ENCODE measurements at regions not wholly inside any gene's neighbourhood (a gene's known extent, or its start where the extent isn't known, plus 50 kb on each side); places are given as distances from the start of the nearest gene placed in this dataset.
"Not testable (repeated sequence)": the region's sequence is repeated elsewhere in the genome, so short reads cannot be mapped to it uniquely, and the experiment has no call there.

DNA sequence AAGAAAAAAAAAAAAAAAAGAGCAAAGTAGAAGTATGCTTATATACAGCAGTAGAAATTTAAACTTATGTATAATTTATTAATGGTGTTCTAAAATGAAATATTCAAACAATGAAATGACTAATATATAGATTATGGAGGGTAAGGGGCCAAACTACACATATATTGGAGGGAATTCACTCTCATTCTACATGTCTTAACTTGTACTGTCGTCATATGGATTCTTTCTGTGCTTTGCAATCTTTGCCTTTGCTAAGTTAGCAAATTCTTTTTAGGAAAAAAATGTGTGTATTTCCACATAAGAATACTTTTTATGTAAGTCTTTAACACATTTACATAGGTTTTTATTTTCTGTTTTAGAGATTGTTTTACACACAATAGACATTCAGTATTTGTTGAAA lies 118.9 kb upstream of the MBNL1 start:
- DNase-seq (ENCODE audit: low read depth in 2 of 3, low spot score in 1 of 3) = no peak

DNA sequence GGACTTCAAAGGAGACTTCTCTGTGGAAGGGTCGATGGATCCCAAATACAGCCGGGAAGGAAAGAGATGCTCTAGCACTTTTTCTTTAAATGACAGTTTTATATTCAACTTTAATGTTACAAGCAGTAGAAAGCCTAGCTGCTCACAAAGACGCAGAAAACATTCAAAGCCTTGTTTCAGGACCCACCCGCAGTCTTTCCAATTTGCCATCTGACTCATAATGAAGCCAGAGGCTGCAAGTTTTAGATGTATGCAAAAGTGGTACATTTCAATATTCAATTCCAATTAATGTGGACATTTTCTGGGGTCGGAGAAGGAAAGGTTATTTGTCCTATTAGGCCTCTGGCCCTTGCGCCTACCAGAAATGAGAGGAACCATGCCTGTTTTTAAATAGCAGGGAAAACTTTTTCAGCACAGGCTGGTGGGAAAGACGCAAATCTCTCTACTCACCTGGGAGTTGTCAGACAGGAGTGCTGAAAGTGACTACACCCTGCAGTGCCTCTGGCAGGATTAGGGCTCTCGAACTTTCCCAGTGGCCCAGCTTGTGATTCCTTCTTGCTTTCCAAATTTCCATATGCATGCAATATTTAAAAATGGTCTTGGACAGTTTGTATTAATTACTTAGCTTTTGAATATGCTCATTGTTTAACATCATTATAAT lies 117.4 kb upstream of the MBNL1 start:
- DNase-seq (ENCODE audit: low read depth in 2 of 3, low spot score in 1 of 3) = peak in 1 of 3 donors; percentile 22

DNA sequence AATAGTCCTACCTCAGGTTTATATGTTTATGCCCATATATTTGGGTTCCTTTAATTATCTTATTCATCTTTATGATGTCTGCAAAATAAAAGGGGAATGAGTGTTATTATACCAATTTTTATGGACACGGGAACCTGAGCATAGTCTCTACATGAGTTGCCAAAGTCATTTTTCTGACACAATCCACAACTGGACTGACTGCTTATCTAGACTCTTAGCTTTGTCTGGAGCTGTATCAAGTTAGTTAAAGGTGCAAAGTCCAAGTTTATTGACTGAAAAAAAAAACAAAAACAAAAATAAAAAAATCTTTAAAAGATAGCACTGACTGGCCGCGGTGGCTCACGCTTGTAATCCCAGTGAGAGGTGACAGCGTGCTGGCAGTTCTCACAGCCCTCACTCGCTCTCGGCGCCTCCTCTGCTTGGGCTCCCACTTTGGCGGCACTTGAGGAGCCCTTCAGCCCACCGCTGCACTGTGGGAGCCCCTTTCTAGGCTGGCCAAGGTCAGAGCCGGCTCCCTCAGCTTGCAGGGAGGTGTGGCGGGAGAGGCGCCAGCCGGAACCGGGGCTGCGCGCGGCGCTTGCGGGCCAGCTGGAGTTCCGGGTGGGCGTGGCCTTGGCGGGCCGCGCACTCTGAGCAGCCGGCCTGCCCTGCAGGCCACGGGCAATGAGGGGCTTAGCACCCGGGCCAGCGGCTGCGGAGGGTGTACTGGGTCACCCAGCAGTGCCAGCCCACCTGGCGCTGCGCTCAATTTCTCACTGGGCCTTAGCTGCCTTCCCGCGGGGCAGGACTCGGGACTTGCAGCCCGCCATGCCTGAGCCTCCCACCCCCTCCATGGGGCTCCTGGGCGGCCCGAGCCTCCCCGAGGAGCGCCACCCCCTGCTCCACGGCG lies 116.6 kb upstream of the MBNL1 start:
- not testable (repeated sequence) for DNase-seq (ENCODE audit: low read depth in 2 of 3, low spot score in 1 of 3)

DNA sequence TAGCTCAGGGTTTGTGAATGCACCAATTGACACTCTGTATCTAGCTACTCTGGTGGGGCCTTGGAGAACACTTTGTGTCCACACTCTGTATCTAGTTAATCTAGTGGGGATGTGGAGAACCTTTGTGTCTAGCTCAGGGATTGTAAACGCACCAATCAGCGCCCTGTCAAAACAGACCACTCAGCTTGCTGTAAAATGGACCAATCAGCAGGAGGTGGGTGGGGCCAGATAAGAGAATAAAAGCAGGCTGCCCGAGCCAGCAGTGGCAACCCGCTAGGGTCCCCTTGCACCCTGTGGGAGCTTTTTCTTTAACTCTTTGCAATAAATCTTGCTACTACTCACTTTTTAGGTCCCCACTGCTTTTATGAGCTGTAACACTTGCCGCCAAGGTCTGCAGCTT lies 115.6 kb upstream of the MBNL1 start:
- not testable (repeated sequence) for DNase-seq (ENCODE audit: low read depth in 2 of 3, low spot score in 1 of 3)

DNA sequence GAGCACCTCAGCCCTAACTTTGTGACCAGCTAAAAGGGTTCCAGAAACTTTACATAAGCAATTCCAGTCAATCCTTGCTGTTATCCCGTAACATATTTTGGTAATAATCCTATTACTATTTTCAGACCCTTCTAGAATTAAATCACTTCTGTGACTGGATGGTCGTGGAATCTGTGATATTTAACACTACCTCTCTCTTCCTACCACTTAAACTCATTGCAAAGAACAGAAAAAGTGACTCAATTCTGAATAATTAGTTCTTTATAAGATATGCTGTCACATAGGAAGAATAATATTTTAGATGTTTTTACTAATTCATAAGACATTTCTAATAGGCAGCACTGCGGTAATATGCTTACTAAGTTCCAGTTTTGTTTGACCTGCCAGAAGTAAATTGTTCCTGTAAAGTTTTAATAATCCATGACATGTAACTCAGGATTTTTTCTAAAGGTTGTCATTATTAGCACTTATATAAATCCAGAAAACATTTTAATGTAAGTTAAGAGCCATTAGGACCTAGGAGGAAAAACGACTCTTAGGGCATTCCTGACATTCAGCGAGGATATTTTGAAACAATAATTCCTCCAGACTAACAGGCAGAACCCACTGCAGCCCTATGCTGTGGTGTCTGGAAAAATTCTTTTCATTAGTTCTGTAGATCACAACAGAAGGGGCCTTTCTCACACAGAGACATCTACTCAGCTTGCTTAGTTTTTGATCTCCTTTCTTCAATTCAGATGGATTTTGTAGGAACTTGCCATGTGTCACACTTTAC lies 113.3 kb upstream of the MBNL1 start:
- DNase-seq (ENCODE audit: low read depth in 2 of 3, low spot score in 1 of 3) = no peak

DNA sequence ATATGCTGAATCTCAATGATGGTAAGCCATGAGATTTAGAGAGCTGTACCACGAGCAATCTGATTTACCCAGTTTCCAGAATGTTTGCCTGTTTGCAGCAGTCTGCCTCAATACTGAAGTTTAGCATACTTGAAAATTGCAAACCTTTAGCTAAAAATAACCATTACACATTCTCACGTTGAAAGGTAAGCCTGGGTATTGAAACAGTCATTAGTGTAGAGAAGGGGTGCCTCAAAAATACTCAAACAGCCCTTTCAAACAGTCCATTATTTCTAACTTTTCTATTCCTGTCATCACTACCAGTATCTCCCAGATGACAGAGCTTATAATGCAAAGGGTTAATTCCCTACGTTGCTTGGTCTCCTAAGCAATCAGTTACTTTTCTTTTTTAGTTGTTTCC lies 111.8 kb upstream of the MBNL1 start:
- DNase-seq (ENCODE audit: low read depth in 2 of 3, low spot score in 1 of 3) = no peak

DNA sequence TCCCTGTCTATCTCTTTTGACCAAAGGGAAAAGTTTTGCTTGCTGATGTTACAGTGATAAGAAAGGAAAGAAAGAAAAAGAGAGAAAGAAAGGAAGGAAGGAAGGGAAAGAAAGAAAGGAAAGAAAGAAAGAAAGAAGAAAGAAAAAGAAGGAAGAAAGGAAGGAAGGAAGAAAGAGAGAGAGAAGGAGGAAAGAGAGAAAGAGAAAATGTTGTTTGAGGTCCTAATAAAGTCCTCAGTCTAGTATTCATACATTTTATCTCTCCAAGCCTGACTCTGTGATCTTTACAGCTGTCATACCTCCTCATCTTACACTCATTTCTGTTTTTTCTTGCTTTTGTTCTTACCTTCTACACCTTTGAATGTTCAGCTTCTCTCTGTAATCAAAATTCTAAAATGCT lies 111.4 kb upstream of the MBNL1 start:
- no peak for DNase-seq (ENCODE audit: low read depth in 2 of 3, low spot score in 1 of 3)

DNA sequence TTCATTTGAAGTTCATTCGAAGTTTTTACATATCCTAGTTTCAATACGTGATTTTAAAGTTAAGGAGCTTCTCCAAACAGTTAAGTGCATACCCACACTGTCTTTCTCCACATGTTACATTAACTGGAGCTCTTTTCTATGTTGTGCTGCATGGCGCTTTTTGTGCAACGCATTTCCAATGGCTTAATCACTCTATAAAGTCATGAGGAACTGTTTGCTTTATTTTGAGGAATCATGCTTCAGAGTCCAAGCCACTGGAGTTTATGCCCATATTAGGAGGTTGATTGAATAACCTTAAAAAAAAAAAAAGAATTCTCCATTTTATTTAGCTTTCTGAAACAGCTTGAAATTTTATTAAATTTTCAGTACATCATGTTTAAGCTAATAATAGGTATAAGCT lies 109.4 kb upstream of the MBNL1 start:
- no peak for DNase-seq (ENCODE audit: low read depth in 2 of 3, low spot score in 1 of 3)

DNA sequence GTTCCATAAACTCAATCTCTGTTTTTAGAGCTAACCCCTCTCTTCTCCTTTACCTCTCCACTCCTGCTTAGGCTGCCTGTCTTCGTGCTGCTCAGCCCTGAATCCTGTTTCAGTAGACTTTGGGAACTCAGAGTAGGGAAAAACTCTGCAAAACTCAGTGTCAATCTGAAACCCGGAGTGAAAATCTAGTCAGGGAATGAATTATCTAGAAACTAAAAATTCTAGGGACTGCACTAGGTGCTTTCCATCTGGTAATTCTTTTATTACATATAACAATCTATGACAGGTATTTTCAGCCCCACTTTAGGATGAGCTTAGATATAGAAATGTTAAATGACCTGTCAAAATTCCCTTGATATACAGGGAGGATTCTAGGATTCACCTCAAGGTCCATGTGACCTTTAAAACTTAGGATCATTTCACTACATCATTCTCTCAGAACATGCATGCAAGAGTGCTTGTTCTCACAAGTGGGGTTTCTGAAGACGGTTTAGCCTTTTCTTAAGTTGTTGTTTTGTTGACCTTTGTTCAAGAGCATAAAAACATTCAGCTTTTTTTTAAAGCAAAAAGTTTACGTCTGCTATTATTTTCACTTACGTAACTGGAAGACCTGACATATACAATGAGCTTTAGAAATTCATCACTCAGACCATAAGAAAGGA lies 108.2 kb upstream of the MBNL1 start:
- no peak for DNase-seq (ENCODE audit: low read depth in 2 of 3, low spot score in 1 of 3)

DNA sequence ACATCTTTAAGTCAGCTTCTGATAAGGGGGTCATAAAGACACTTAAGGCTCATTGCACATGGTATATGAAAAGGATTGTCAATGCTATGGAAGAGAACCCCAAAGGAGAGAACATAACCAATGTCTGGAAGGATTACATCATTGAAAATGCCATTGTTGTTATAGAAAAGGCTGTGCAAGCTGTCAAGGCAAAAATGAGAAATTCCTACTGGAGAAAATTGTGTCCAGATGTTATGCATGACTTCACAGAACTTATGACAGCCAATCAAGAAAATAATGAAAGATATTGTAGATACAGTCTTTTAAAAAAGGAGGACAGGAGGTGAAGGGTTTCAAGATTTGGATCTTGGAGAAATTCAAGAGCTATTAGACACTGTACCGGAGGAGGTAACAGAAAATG lies 96.3 kb upstream of the MBNL1 start:
- DNase-seq (ENCODE audit: low read depth in 2 of 3, low spot score in 1 of 3) = no peak

DNA sequence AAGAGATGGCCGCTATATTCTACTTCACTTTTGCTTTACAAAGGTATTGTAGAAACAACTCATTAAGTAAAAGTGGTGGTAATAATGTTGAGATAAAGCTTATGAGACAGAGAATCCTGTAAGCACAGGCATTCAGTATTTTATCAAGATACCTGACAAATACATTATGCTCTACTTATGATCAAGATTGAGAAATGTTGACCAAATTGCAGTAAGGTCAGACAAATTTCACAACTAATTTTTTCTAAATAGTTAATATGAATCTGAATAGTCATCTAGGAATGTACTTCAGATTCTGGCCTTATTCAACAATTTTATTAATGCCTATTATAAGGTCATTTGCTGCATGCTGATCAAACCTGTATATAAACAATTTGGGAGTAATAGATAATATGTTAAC lies 95.1 kb upstream of the MBNL1 start:
- DNase-seq (ENCODE audit: low read depth in 2 of 3, low spot score in 1 of 3) = no peak

DNA sequence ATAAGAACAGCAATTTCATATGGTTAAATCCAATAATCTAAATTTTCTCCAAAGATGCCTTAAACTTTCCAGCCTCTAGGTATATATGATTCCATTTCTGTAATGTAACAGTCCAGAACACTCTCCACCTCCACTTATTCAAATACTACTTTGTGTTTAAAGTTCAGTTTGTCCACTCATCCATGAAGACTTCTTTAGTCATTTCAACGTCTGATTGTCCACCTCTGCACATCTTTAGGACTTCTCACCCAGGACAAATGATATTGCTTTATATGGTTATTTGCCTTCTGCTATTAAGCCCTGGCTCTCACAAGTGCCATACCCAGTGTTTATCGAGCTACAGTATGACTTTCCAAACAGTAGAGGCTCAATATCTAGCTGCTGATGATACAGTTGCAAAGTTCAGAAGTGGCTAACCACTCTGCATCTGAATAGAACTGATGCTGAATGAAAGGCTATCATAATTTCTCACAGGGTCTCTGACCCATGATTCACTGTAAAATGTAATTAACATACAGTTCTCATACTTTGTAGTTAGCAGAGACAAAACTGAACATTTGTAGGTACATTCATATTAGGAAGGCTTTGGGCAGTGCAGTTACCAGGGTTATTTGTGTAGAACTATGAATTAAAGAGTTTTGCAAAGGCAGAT lies 93.7 kb upstream of the MBNL1 start:
- DNase-seq (ENCODE audit: low read depth in 2 of 3, low spot score in 1 of 3) = no peak

DNA sequence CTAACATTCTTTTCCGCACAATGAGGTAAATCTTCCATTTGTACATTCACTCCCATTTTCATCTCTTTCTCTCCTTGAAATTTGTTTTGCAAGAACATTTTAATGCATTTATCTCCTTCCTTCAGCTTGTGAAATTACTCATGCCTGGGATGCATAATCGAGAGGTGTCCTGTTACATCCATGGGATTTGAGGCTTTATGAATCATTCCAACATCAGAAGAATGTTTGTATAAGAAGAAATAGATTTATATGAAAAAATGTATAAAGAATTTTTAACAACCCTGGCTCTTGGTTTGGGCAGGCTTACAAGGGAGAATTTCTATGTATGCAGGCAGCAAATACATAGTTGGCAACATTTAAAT lies 93.2 kb upstream of the MBNL1 start:
- DNase-seq (ENCODE audit: low read depth in 2 of 3, low spot score in 1 of 3) = no peak

DNA sequence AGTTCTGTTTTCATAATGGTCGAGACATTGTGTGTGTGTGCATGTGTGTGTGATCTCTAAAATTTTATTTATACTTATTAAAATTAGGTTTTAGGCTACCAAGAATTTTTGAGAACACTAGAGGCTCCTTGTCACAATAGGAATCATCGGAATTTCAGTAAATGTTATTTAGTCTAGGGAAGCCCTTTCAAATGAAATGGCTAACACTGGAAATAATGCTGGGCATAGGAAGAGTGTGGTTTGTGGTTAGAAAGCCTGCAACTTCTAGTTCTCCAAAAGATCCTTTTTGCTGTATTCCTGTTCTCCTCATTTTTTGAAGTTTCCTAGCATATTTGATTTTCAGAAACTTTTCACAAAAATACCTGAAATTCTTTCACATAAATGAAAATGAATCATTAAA lies 92.5 kb upstream of the MBNL1 start:
- DNase-seq (ENCODE audit: low read depth in 2 of 3, low spot score in 1 of 3) = no peak

DNA sequence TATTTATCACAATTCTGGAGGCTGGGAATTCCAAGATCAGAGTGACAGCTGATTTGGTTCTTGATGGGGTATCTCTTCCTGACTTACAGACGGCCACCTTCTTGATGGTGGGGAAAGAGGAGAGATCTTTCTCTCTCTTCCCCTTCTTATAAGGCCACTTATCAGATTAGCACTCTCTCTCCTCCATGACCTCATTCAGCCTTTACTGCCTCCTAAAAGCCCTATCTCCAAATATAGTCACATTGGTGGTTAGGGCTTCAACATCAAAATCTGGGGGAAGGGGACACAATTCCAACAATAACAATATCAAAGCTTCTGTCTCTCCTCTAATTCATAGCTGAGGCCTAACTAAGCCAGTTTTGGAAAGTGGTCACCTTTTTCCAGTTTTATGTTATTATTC lies 91.7 kb upstream of the MBNL1 start:
- no peak for DNase-seq (ENCODE audit: low read depth in 2 of 3, low spot score in 1 of 3)

DNA sequence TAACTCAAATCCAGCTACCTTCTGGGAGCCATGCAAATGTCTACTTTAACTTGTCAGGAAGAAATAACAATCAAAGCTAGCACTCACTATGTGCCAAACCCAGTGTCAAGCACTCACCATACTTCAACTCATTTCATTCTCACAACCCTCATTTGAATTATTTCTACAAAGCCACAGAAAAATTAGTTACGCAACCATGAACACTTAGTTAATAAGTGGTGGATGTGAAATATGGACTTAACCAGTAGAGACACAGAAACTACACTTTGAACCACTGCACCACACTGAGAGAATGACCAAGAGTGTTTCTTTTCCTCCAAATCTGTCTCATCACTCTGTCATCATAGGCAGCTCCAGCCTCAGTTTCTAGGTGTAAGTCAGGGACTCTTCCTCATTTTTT lies 91.0 kb upstream of the MBNL1 start:
- no peak for DNase-seq (ENCODE audit: low read depth in 2 of 3, low spot score in 1 of 3)

DNA sequence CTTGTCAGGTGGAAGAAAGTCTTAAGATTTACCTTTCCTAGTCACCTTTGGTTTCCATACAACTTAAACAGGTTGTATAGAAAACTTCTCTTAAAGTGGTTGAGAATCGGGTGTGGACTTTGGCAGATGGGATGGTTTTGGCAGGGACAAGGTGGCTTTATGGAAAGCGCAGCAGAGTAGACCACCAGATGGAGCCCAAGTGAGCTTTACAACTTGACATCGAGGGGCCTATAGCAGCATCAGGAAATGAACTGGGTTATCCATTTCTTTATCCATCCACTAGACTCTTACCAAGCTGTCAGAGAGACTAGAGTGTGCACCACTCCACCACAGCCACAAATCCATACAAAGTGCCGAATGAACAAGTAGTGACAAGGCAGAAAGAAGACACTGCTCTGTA lies 85.3 kb upstream of the MBNL1 start:
- DNase-seq (ENCODE audit: low read depth in 2 of 3, low spot score in 1 of 3) = peak in 1 of 3 donors; percentile 46

DNA sequence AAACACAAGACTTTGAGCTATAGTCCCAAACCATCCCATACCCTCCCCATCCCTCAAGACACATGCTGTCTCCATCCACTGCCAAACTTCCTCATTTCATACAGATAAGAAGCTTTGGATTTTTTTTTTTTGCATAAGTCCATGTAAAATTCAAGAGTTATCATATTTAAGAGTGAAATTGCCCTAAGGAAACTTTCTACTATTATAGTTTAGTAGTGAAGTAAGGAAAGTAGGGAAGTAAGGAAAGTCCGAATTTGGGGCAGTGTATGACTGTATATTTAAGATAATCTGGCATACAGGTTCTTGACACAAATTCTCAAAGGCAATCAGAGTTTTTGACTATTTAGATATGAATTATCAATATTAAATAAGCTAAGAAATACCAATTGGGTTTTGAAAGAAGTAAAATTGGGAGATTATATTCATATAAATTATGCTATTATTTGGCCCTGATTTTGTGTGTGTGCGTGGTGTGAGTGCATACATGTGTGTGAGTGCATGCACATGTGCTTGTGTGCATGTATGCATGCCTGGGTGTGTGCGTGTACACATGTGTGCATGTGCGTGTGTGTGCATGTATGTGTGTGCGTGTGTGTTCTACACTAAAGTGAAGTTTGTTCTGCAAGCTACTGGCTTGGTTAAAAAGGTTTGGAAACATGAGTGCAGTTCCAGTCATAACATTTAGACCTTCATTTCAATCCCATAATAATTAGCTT lies 83.6 kb upstream of the MBNL1 start:
- no peak for DNase-seq (ENCODE audit: low read depth in 2 of 3, low spot score in 1 of 3)

DNA sequence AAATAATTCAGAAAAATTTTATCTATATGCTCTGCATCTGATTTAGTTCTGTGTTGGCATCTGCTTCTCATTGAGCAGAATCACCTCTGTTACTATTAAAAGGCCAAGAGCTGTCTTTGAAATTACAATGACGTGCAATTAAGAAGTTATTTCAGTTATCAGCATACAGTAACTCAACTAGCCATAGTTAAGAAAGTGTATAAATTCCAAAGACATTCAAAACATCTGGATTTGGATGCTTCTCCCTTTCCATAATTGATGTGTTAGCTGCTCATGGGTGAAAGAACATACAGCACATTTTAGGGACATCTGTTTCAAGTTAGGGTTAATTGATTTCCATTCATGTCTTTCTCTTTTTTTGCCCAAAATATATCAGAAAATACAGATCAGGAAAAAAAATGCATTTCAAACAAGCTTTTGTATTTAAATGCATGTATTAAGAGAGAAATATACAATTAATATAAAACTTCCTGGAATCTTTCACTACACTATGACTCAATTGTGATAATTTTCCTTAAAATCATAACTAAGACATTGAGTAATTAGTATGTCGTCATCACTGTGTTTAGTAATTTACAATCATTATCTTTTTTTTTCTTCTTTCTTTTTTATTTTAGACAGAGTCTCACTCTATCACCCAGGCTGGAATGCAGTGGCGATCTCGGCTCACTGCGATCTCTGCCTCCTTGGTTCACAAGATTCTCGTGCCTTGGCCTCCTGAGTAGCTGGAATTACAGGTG lies 82.7 kb upstream of the MBNL1 start:
- no peak for DNase-seq (ENCODE audit: low read depth in 2 of 3, low spot score in 1 of 3)
